K562 (cell line): ENCODE measurements at regions not wholly inside any gene's neighbourhood (a gene's known extent, or its start where the extent isn't known, plus 50 kb on each side); places are given as distances from the start of the nearest gene placed in this dataset.

ENCODE experiments used
- CHD2 ChIP-seq: IDR thresholded peaks from 2 replicates; pipeline ENCODE4 v1.6.1; 2011; ENCODE audit warnings: low read depth, low read length
- FOXK1 ChIP-seq: sonication (generic); formaldehyde crosslinking; IDR thresholded peaks from 2 replicates; pipeline ENCODE4 v1.8.0; 2022; ENCODE audit warnings: missing genetic modification reagents, mild to moderate bottlenecking, borderline replicate concordance
- HINFP ChIP-seq: fragments of 450-650 bp; conservative IDR thresholded peaks from 2 replicates; pipeline ENCODE4 v1.6.1; 2016; ENCODE audit warnings: missing genetic modification characterization, low read depth, mild to moderate bottlenecking, control low read depth, missing compliant biosample characterization
- HSF4 ChIP-seq: fragments of 250-450 bp; sonication (Bioruptor Pico); IDR thresholded peaks from 2 replicates; pipeline ENCODE4 v2.1.2; 2022; ENCODE audit warnings: mild to moderate bottlenecking, moderate library complexity, borderline replicate concordance
- MLX ChIP-seq, 2 experiments: fragments of 450-650 bp in 1 of 2; sonication (generic) in 1 of 2; formaldehyde crosslinking; conservative IDR thresholded peaks; 2 replicates each; pipeline versions ENCODE4 v1.4.0 to v1.8.1; 2020 to 2022; ENCODE audit warnings: mild to moderate bottlenecking in 1 of 2, missing genetic modification reagents in 1 of 2
- PHB ChIP-seq: fragments of 250-450 bp; sonication (Bioruptor Pico); IDR thresholded peaks from 2 replicates; pipeline ENCODE4 v1.5.0; 2021
- PTRF ChIP-seq: fragments of 450-650 bp; IDR thresholded peaks from 2 replicates; pipeline ENCODE4 v1.6.1; 2016; ENCODE audit warnings: mild to moderate bottlenecking, missing genetic modification characterization, missing compliant biosample characterization
- TGIF2 ChIP-seq: sonication (generic); formaldehyde crosslinking; IDR thresholded peaks from 2 replicates; pipeline ENCODE4 v1.8.1; 2022; ENCODE audit warnings: mild to moderate bottlenecking, missing genetic modification reagents, moderate library complexity
- ZBTB11 ChIP-seq, 3 experiments: fragments of 200-800 bp in 1 of 3; fragments of 250-450 bp in 1 of 3; fragments of 450-650 bp in 1 of 3; sonication (Bioruptor Pico) in 1 of 3; sonication (Bioruptor generic) in 1 of 3; formaldehyde crosslinking in 1 of 3; IDR thresholded peaks; 2 replicates each; pipeline versions ENCODE4 v1.6.1 to v1.8.0; 2016 to 2022; ENCODE audit warnings: mild to moderate bottlenecking in 2 of 3, missing genetic modification characterization in 2 of 3, missing compliant biosample characterization in 1 of 3, moderate library complexity in 1 of 3
- ZNF197 ChIP-seq: fragments of 200-800 bp; sonication (Bioruptor generic); IDR thresholded peaks from 2 replicates; pipeline ENCODE4 v1.6.1; 2016; ENCODE audit warnings: low read depth, missing genetic modification characterization, missing compliant biosample characterization
- ZNF324 ChIP-seq: fragments of 250-450 bp; sonication (Bioruptor Pico); IDR thresholded peaks from 2 replicates; pipeline ENCODE4 v1.4.0; 2020; ENCODE audit warnings: mild to moderate bottlenecking
- ZNF395 ChIP-seq: fragments of 200-800 bp; sonication (Bioruptor generic); IDR thresholded peaks from 2 replicates; pipeline ENCODE4 v1.6.1; 2017; ENCODE audit warnings: missing genetic modification characterization, missing compliant biosample characterization
- ZNF592 ChIP-seq: fragments of 450-650 bp; IDR thresholded peaks from 2 replicates; pipeline ENCODE4 v1.6.1; 2017; ENCODE audit warnings: antibody characterized with exemption, mild to moderate bottlenecking

- TF ChIP-seq HINFP (tag), result peak; percentile 95
- no peak for TF ChIP-seq TGIF2
- no peak for TF ChIP-seq CHD2
- peak; percentile 63; the same call in 1 of the 2 replicates for TF ChIP-seq HSF4 (CRISPR knock-in tag)
- peak in 1 of 2 experiments; percentile 92; a peak in 1 of 4 replicates for TF ChIP-seq MLX (CRISPR knock-in tag; conservative IDR thresholded peaks at IDR 0.05)
- no peak for TF ChIP-seq PHB (CRISPR knock-in tag)
- peak; percentile 99 for TF ChIP-seq ZNF592
- peak; percentile 98 for TF ChIP-seq ZNF197 (CRISPR knock-in tag)
- TF ChIP-seq FOXK1 (CRISPR knock-in tag), result no peak
- TF ChIP-seq ZBTB11 (CRISPR knock-in tag; IDR thresholded peaks at IDR 0.05), result peak in 1 of 3 experiments; percentile 68; a peak in 2 of 6 replicates
- peak; percentile 98 for TF ChIP-seq PTRF (tag)
- peak; percentile 89 for TF ChIP-seq ZNF324 (CRISPR knock-in tag)
- TF ChIP-seq ZNF395 (CRISPR knock-in tag), result peak; percentile 98
Measured at GRCh38 chr15:56783857-56784661, 50.8 kb upstream of the ZNF280D start (continued).
